WTC11 (cell line): ENCODE measurements at regions not wholly inside any gene's neighbourhood (a gene's known extent, or its start where the extent isn't known, plus 50 kb on each side); places are given as distances from the start of the nearest gene placed in this dataset.

ENCODE experiments used
- ATAC-seq: fragments of 200-7000 bp; cut with Tn5 transposase; 2 replicates; pipeline ENCODE4 v1.10.0; 2021; ENCODE audit warnings: mild to moderate bottlenecking, moderate library complexity
- CTCF ChIA-PET: fragments of 300-600 bp; sonication (Branson Sonifier 250); formaldehyde crosslinking; loops from one replicate; lab custom pipeline; 2021; ENCODE audit warnings: antibody characterized with exemption; lab: Charles Lee
- POLR2A ChIA-PET: fragments of 350-600 bp; sonication (Branson Sonifier 250); formaldehyde crosslinking; loops from one replicate; lab custom pipeline; 2021; ENCODE audit warnings: antibody characterized with exemption; lab: Charles Lee
- DNase-seq: peaks from one replicate; pipeline ENCODE4 v3.0.0; 2021; ENCODE audit warnings: low spot score
- H3K27ac Mint-ChIP-seq: 2 replicates; pipeline ENCODE4 v1.8.0; 2021; ENCODE audit warnings: mixed read lengths
- H3K27me3 Mint-ChIP-seq: 2 replicates; pipeline ENCODE4 v1.8.0; 2021; ENCODE audit warnings: low read depth, mild to moderate bottlenecking, moderate library complexity, mixed read lengths
- H3K36me3 Mint-ChIP-seq: 2 replicates; pipeline ENCODE4 v1.8.0; 2021; ENCODE audit warnings: mixed read lengths
- H3K4me1 Mint-ChIP-seq: 2 replicates; pipeline ENCODE4 v1.8.0; 2022; ENCODE audit warnings: mixed read lengths
- H3K4me3 Mint-ChIP-seq: 2 replicates; pipeline ENCODE4 v1.8.0; 2021; ENCODE audit warnings: mild to moderate bottlenecking, moderate library complexity, mixed read lengths
- H3K9me3 Mint-ChIP-seq: 2 replicates; pipeline ENCODE4 v1.8.0; 2021; ENCODE audit warnings: mixed read lengths
- ATF1 ChIP-seq: sonication (generic); formaldehyde crosslinking; IDR thresholded peaks from 2 replicates; pipeline ENCODE4 v1.8.1; 2023; ENCODE audit warnings: mild to moderate bottlenecking, moderate library complexity, missing genetic modification reagents
- ATF2 ChIP-seq: sonication (generic); formaldehyde crosslinking; IDR thresholded peaks from 2 replicates; pipeline ENCODE4 v1.8.1; 2022; ENCODE audit warnings: low read depth, missing genetic modification reagents, borderline replicate concordance
- ATF6 ChIP-seq: sonication (generic); formaldehyde crosslinking; IDR thresholded peaks from 2 replicates; pipeline ENCODE4 v1.8.1; 2023; ENCODE audit warnings: mild to moderate bottlenecking, missing genetic modification reagents
- CREM ChIP-seq: sonication (generic); formaldehyde crosslinking; IDR thresholded peaks from 2 replicates; pipeline ENCODE4 v1.8.1; 2022; ENCODE audit warnings: mild to moderate bottlenecking, missing genetic modification reagents, moderate library complexity
- GABPB1 ChIP-seq: sonication (generic); formaldehyde crosslinking; IDR thresholded peaks from 2 replicates; pipeline ENCODE4 v1.8.1; 2023; ENCODE audit warnings: mild to moderate bottlenecking, missing genetic modification reagents
- GRHL2 ChIP-seq: fragments of 250-450 bp; sonication (Bioruptor Pico); IDR thresholded peaks from 2 replicates; pipeline ENCODE4 v1.8.0; 2022; ENCODE audit warnings: mild to moderate bottlenecking, moderate library complexity; ENCODE audit not compliant: insufficient replicate concordance, severe bottlenecking
- IRF2 ChIP-seq: sonication (generic); formaldehyde crosslinking; IDR thresholded peaks from 2 replicates; pipeline ENCODE4 v1.8.0; 2022; ENCODE audit warnings: low read depth, missing genetic modification reagents, borderline replicate concordance
- JAZF1 ChIP-seq: fragments of 250-450 bp; sonication (Bioruptor Pico); IDR thresholded peaks from 2 replicates; pipeline ENCODE4 v1.9.0; 2021; ENCODE audit warnings: moderate library complexity, mild to moderate bottlenecking, inconsistent platforms
- JUN ChIP-seq: sonication (generic); formaldehyde crosslinking; IDR thresholded peaks from 2 replicates; pipeline ENCODE4 v1.8.0; 2023; ENCODE audit warnings: mild to moderate bottlenecking, missing genetic modification reagents
- SP1 ChIP-seq: sonication (generic); formaldehyde crosslinking; conservative IDR thresholded peaks from 2 replicates; pipeline ENCODE4 v1.8.1; 2022; ENCODE audit warnings: missing genetic modification reagents
- TCF7 ChIP-seq: sonication (generic); formaldehyde crosslinking; IDR thresholded peaks from 2 replicates; pipeline ENCODE4 v1.8.0; 2022; ENCODE audit warnings: mild to moderate bottlenecking, low read depth, missing genetic modification reagents, moderate library complexity
- TEAD1 ChIP-seq: sonication (generic); formaldehyde crosslinking; IDR thresholded peaks from 2 replicates; pipeline ENCODE4 v1.8.0; 2022; ENCODE audit warnings: mild to moderate bottlenecking, missing genetic modification reagents
- ZNF121 ChIP-seq: sonication (generic); formaldehyde crosslinking; IDR thresholded peaks from 2 replicates; pipeline ENCODE4 v1.8.0; 2023; ENCODE audit warnings: missing genetic modification reagents
- ZNF416 ChIP-seq: fragments of 250-450 bp; sonication (Bioruptor Pico); IDR thresholded peaks from 2 replicates; pipeline ENCODE4 v1.9.0; 2021; ENCODE audit warnings: mild to moderate bottlenecking, inconsistent platforms
- TF ChIP-seq, protein P1 (sequence below): fragments of 250-450 bp; sonication (Bioruptor Pico); conservative IDR thresholded peaks from 2 replicates; pipeline ENCODE4 v1.9.0; 2021; ENCODE audit warnings: mild to moderate bottlenecking
- TF ChIP-seq, protein P2 (sequence below): fragments of 250-450 bp; sonication (Bioruptor Pico); IDR thresholded peaks from 2 replicates; pipeline ENCODE4 v1.9.0; 2021; ENCODE audit warnings: mild to moderate bottlenecking
- TF ChIP-seq, protein P3 (sequence below): sonication (generic); formaldehyde crosslinking; IDR thresholded peaks from 2 replicates; pipeline ENCODE4 v1.8.1; 2022; ENCODE audit warnings: missing genetic modification reagents, borderline replicate concordance

DNA sequence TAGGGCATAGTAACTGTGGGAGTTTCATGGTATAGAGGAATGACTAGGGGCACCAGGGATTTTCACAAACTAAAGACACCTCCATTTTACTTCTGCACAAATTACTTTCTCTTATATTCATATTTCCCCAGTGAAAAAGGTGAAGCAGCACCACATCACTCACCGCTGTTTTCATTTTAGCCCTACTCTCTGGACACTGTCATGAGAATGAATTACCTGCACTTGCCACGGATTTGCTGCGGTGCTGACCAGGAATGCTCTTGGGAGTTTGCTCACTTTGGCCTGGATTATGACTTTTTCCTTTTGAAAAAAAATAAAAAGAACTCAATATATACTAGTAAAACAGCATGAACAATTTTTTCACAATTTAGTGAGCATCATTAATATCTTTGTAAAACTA lies 351.3 kb downstream of the NKX6-1 start (continued):
- TF ChIP-seq, protein P1, sequence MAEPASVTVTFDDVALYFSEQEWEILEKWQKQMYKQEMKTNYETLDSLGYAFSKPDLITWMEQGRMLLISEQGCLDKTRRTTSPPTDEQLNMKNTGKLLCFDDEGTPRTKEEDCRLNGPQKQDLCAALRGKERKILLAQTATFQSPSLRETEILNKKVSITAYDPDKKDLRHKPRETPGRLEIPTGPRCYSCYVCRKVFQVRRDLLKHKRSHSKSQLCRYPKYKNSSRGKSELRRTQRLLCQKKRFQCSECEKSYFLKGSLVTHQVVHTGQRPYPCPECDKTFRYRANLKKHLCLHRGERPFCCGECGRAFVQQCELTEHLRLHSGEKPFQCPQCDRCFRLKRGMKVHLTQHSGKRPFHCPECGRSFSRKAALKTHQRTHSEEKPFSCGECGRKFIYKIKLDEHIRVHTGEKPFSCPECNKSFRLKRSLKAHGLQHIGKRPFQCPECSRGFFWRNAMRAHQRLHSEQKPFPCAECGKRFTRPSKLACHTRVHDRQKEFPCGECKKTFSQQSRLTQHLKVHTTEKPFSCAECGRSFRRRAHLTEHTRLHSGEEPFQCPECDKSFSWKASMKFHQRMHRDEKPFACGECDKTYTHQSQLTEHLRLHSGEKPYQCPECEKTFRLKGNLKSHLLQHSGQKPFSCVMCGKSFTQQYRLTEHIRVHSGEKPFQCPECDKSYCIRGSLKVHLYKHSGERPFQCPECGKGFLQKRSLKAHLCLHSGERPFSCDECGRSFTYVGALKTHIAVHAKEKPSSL (CRISPR knock-in tag), result no peak
- TF ChIP-seq SP1 (CRISPR knock-in tag) (no peak), ZNF121 (CRISPR knock-in tag) (no peak)

DNA sequence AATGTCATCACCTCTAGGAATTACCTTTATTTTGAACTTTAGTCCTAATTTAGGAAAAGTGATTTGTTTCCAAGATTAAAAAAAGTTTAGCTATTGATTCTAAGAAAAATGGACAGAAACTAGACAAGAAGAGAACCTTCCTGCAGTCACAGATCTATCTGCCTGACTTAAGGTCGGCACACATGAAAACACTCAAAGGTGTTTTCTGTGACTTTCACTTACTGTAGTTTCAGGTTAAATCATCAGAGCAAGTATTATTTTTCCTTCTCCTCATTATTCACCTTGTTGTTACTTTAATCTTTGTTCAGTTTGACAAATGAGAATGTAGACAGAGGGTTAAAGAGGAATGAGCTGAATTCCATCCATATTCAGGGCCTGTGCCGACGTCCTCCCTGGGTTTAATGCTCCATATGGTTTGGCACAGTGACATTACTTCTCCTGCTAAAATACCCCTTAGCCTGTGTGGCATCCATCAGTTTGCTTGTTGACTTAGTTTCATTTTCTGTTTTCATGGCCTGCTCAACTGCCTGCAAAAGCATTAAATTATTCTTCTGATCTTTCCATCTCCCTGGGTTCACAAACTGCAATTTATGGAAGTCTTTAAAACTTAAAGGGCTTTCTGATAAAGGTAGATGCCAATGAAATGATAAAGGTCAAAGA lies 352.7 kb downstream of the NKX6-1 start:
- no peak overlapping the region for H3K27ac Mint-ChIP-seq
- CTCF ChIA-PET, result interaction anchor here (1.8 kb wide), 1 partner anchor 305 kb away, joined by 4 read pairs; no protein-coding TSS in a partner anchor

More for the DNA sequence above, 352.7 kb downstream of the NKX6-1 start:
- H3K4me3 Mint-ChIP-seq, result no peak overlapping the region
- H3K36me3 Mint-ChIP-seq, result no peaks in the 10 kb centered on the region
- H3K4me1 Mint-ChIP-seq, result no peaks in the 10 kb centered on the region
- POLR2A ChIA-PET, result no interaction called here
- 0 out of 2 replicates have a peak, but pooled peaks cover 6% of the 10 kb centered on the region for H3K9me3 Mint-ChIP-seq
- DNase-seq (no peak), ATAC-seq (no peak)
- TF ChIP-seq IRF2 (CRISPR knock-in tag) (no peak), TCF7 (no peak), TEAD1 (CRISPR knock-in tag) (no peak), JUN (CRISPR knock-in tag) (no peak), GRHL2 (CRISPR knock-in tag) (no peak), CREM (no peak), ATF1 (CRISPR knock-in tag) (no peak), ATF2 (no peak), ATF6 (CRISPR knock-in tag) (no peak), GABPB1 (CRISPR knock-in tag) (no peak), ZNF416 (CRISPR knock-in tag) (no peak), JAZF1 (CRISPR knock-in tag) (no peak)
- TF ChIP-seq, protein P2, sequence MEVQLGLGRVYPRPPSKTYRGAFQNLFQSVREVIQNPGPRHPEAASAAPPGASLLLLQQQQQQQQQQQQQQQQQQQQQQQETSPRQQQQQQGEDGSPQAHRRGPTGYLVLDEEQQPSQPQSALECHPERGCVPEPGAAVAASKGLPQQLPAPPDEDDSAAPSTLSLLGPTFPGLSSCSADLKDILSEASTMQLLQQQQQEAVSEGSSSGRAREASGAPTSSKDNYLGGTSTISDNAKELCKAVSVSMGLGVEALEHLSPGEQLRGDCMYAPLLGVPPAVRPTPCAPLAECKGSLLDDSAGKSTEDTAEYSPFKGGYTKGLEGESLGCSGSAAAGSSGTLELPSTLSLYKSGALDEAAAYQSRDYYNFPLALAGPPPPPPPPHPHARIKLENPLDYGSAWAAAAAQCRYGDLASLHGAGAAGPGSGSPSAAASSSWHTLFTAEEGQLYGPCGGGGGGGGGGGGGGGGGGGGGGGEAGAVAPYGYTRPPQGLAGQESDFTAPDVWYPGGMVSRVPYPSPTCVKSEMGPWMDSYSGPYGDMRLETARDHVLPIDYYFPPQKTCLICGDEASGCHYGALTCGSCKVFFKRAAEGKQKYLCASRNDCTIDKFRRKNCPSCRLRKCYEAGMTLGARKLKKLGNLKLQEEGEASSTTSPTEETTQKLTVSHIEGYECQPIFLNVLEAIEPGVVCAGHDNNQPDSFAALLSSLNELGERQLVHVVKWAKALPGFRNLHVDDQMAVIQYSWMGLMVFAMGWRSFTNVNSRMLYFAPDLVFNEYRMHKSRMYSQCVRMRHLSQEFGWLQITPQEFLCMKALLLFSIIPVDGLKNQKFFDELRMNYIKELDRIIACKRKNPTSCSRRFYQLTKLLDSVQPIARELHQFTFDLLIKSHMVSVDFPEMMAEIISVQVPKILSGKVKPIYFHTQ (CRISPR knock-in tag), result no peak
- TF ChIP-seq, protein P1 (CRISPR knock-in tag), result no peak
- TF ChIP-seq, protein P3, sequence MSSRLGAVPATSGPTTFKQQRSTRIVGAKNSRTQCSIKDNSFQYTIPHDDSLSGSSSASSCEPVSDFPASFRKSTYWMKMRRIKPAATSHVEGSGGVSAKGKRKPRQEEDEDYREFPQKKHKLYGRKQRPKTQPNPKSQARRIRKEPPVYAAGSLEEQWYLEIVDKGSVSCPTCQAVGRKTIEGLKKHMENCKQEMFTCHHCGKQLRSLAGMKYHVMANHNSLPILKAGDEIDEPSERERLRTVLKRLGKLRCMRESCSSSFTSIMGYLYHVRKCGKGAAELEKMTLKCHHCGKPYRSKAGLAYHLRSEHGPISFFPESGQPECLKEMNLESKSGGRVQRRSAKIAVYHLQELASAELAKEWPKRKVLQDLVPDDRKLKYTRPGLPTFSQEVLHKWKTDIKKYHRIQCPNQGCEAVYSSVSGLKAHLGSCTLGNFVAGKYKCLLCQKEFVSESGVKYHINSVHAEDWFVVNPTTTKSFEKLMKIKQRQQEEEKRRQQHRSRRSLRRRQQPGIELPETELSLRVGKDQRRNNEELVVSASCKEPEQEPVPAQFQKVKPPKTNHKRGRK (CRISPR knock-in tag), result no peak
- H3K27me3 Mint-ChIP-seq, result no peaks in the 10 kb centered on the region
